GM12878 (cell line): ENCODE measurements at regions not wholly inside any gene's neighbourhood (a gene's known extent, or its start where the extent isn't known, plus 50 kb on each side); places are given as distances from the start of the nearest gene placed in this dataset.

ENCODE experiments used
- ATAC-seq: fragments of 200-7000 bp; cut with Tn5 transposase; 3 replicates; pipeline ENCODE4 v1.9.1; 2020; ENCODE audit warnings: mild to moderate bottlenecking, moderate library complexity
- BruUV-seq: library from RNA; stranded (reverse); fragments of 400-500 nt; replicated peaks from 2 replicates; lab custom pipeline; 2021; lab: Mats Ljungman, UMichigan
- CTCF ChIA-PET: fragments of 300-600 bp; sonication (Branson Sonifier 250); formaldehyde crosslinking; extraction: SDS; loops from one replicate; lab custom pipeline; 2021; ENCODE audit warnings: inconsistent platforms; lab: Yijun Ruan, JAX
- POLR2A ChIA-PET: fragments of 350-600 bp; formaldehyde crosslinking; extraction: SDS; loops from one replicate; lab custom pipeline; 2021; ENCODE audit warnings: inconsistent platforms; lab: Charles Lee
- RAD21 ChIA-PET: fragments of 300-600 bp; sonication (Branson Sonifier 250); formaldehyde crosslinking; loops from one replicate; lab custom pipeline; 2023; ENCODE audit warnings: antibody characterized with exemption; ENCODE audit not compliant: unreplicated experiment; lab: Charles Lee
- SMC1A ChIA-PET: fragments of 300-600 bp; sonication (Branson Sonifier 250); formaldehyde crosslinking; loops from one replicate; lab custom pipeline; 2023; ENCODE audit not compliant: unreplicated experiment, uncharacterized antibody; lab: Charles Lee
- DNase-seq: peaks from one replicate; pipeline ENCODE4 v3.0.0-alpha.2; 2011; ENCODE audit warnings: low read depth, low spot score
- FAIRE-seq: peaks from 3 replicates; lab custom pipeline; 2011; peaks lifted over from hg19 to GRCh38; lab: Jason Lieb, UNC
- H2AFZ ChIP-seq: 2 replicates; pipeline ENCODE4 v1.6.0; 2011; ENCODE audit warnings: low read depth, low read length, control low read depth; ENCODE audit not compliant: control insufficient read depth
- H3K27ac ChIP-seq: 2 replicates; pipeline ENCODE4 v1.5.1; 2011; ENCODE audit warnings: control low read depth; ENCODE audit not compliant: control insufficient read depth, insufficient read depth
- H3K27me3 ChIP-seq, 2 experiments: replicated peaks in 1 of 2; 2 replicates each; pipeline versions ENCODE4 v1.6.0 to v1.6.1; 2011; ENCODE audit warnings: low read length in 1 of 2; ENCODE audit not compliant: control insufficient read depth in 2 of 2, insufficient read depth in 2 of 2
- H3K36me3 ChIP-seq, 2 experiments: 2 replicates each; pipeline ENCODE4 v1.5.1; 2011; ENCODE audit warnings: low read length in 1 of 2; ENCODE audit not compliant: control insufficient read depth in 2 of 2, insufficient read depth in 2 of 2
- H3K4me1 ChIP-seq: 2 replicates; pipeline ENCODE4 v1.6.1; 2011; ENCODE audit warnings: mild to moderate bottlenecking, low read length, moderate library complexity, mixed read lengths; ENCODE audit not compliant: control insufficient read depth, insufficient read depth
- H3K4me2 ChIP-seq: 2 replicates; pipeline ENCODE4 v1.6.0; 2011; ENCODE audit warnings: control low read depth; ENCODE audit not compliant: control insufficient read depth, insufficient read depth
- H3K4me3 ChIP-seq: fragments of 200-600 bp; sonication (generic); 2 replicates; pipeline ENCODE4 v1.5.1; 2016
- H3K79me2 ChIP-seq: 2 replicates; pipeline ENCODE4 v1.6.0; 2011; ENCODE audit warnings: low read length; ENCODE audit not compliant: control insufficient read depth, insufficient read depth
- H3K9ac ChIP-seq: 2 replicates; pipeline ENCODE4 v1.8.0; 2011; ENCODE audit warnings: low read length, control low read depth, mixed read lengths; ENCODE audit not compliant: control insufficient read depth, insufficient read depth
- H3K9me3 ChIP-seq: replicated peaks from 3 replicates; pipeline ENCODE4 v1.5.1; 2011; ENCODE audit warnings: mild to moderate bottlenecking, low read length; ENCODE audit not compliant: control insufficient read depth, insufficient read depth
- H4K20me1 ChIP-seq: 2 replicates; pipeline ENCODE4 v1.6.0; 2011; ENCODE audit not compliant: control insufficient read depth, insufficient read depth
- CREB1 ChIP-seq: IDR thresholded peaks from 2 replicates; pipeline ENCODE4 v1.6.1; 2012; ENCODE audit warnings: low read depth, mild to moderate bottlenecking, inconsistent platforms
- DPF2 ChIP-seq: fragments of 450-650 bp; IDR thresholded peaks from 2 replicates; pipeline ENCODE4 v1.6.1; 2017; ENCODE audit warnings: mild to moderate bottlenecking
- FOXK2 ChIP-seq: fragments of 450-650 bp; IDR thresholded peaks from 2 replicates; pipeline ENCODE4 v1.6.1; 2017; ENCODE audit warnings: mild to moderate bottlenecking, moderate library complexity
- HSF1 ChIP-seq: fragments of 150-350 bp; IDR thresholded peaks from 2 replicates; pipeline ENCODE4 v1.6.1; 2014; ENCODE audit warnings: mild to moderate bottlenecking, low read depth, low read length
- MEF2B ChIP-seq: fragments of 450-650 bp; IDR thresholded peaks from 2 replicates; pipeline ENCODE4 v1.6.1; 2018; ENCODE audit warnings: mild to moderate bottlenecking, moderate library complexity; ENCODE audit not compliant: partially characterized antibody, poor library complexity, severe bottlenecking
- MXI1 ChIP-seq: fragments of 150-350 bp; IDR thresholded peaks from 2 replicates; pipeline ENCODE4 v1.6.1; 2011; ENCODE audit warnings: low read depth, mild to moderate bottlenecking, inconsistent platforms, low read length, improper control_type of control experiment
- PML ChIP-seq: IDR thresholded peaks from 2 replicates; pipeline ENCODE4 v1.6.1; 2012; ENCODE audit warnings: low read length, inconsistent platforms
- RAD51 ChIP-seq: fragments of 450-650 bp; IDR thresholded peaks from 2 replicates; pipeline ENCODE4 v1.6.1; 2016; ENCODE audit warnings: moderate library complexity, mild to moderate bottlenecking, inconsistent platforms
- RBBP5 ChIP-seq: fragments of 200-600 bp; sonication (generic); conservative IDR thresholded peaks from 2 replicates; pipeline ENCODE4 v1.6.1; 2016
- RELB ChIP-seq: fragments of 450-650 bp; IDR thresholded peaks from 2 replicates; pipeline ENCODE4 v1.6.1; 2017; ENCODE audit warnings: low read depth, mild to moderate bottlenecking, moderate library complexity
- SMAD1 ChIP-seq: fragments of 450-650 bp; IDR thresholded peaks from 2 replicates; pipeline ENCODE4 v1.6.1; 2018; ENCODE audit warnings: mild to moderate bottlenecking, low read depth; ENCODE audit not compliant: partially characterized antibody
- TCF12 ChIP-seq: IDR thresholded peaks from 2 replicates; pipeline ENCODE4 v1.6.1; 2011; ENCODE audit warnings: low read depth, mild to moderate bottlenecking, low read length
- ZSCAN29 ChIP-seq: fragments of 450-650 bp; IDR thresholded peaks from 2 replicates; pipeline ENCODE4 v1.6.1; 2017; ENCODE audit warnings: mild to moderate bottlenecking, moderate library complexity
- ZZZ3 ChIP-seq: IDR thresholded peaks from 2 replicates; pipeline ENCODE4 v1.6.1; 2011; ENCODE audit warnings: low read depth; ENCODE audit not compliant: control insufficient read depth, insufficient read length
- WGBS: methylation state at CpG from one replicate; pipeline ENCODE4 v1.1.6; 2016; ENCODE audit warnings: low lambda C conversion rate; ENCODE audit not compliant: insufficient replicate concordance, insufficient coverage; ENCODE audit errors: missing lambda C conversion rate; 5-methylcytosine and 5-hydroxymethylcytosine counted together
- in situ Hi-C: fragments of 300-500 bp; cut with MboI; formaldehyde crosslinking; loops from 9 replicates; pipeline ENCODE4 v1.14.3; 2018; ENCODE audit warnings: mixed read lengths
- intact Hi-C: fragments of 100-400 bp; cut with micrococcal nuclease; formaldehyde crosslinking; loops from one replicate; pipeline ENCODE4 v1.14.2; 2022; ENCODE audit not compliant: unreplicated experiment

GRCh38 chr11:134614141-134614540, 202.1 kb upstream of the B3GAT1 start:
- RAD21 ChIA-PET, result no interaction called here
- TF ChIP-seq DPF2 (no peak), RAD51 (no peak), MEF2B (no peak), TCF12 (no peak), HSF1 (no peak), CREB1 (no peak), PML (no peak), SMAD1 (no peak), FOXK2 (no peak), ZZZ3 (no peak), RELB (no peak), ZSCAN29 (no peak), MXI1 (no peak), RBBP5 (no peak)
- TF ChIP-seq, all 136 proteins: peak for 0
- ChIA-PET SMC1A (no interaction called here), POLR2A (no interaction called here), CTCF (no interaction called here)
- H3K4me1 ChIP-seq, result no peaks in the 10 kb centered on the region
- H3K9me3 ChIP-seq, result no peaks in the 10 kb centered on the region
- intact Hi-C loops (no loop called here), in situ Hi-C loops (no loop called here)
- H3K9ac ChIP-seq, result no peak overlapping the region
- no peak overlapping the region for H3K4me3 ChIP-seq
- no TSS peak for BruUV-seq
- H3K36me3 ChIP-seq, result no peaks in the 10 kb centered on the region
- no peaks in the 10 kb centered on the region; a peak in 2 of 4 replicates for H3K27me3 ChIP-seq
- no peak overlapping the region for H2AFZ ChIP-seq
- no peak for DNase-seq
- no peak for ATAC-seq
- no peaks in the 10 kb centered on the region for H3K79me2 ChIP-seq
- H4K20me1 ChIP-seq, result no peaks in the 10 kb centered on the region
- 0% methylated on average over 4 of the region's 4 CpGs for WGBS
- H3K27ac ChIP-seq, result no peak overlapping the region
- no peak for FAIRE-seq
- no peak overlapping the region for H3K4me2 ChIP-seq
